Suprapubic skin (tissue), 4 donors: ENCODE measurements at regions not wholly inside any gene's neighbourhood (a gene's known extent, or its start where the extent isn't known, plus 50 kb on each side); places are given as distances from the start of the nearest gene placed in this dataset.

Experiments
- DNase-seq, 2 donors: peaks; one replicate each; pipeline ENCODE4 v3.0.0-alpha.2; 2019; ENCODE audit warnings: low spot score in 2 of 2
- H3K27ac ChIP-seq: fragments of 200-600 bp; sonication (generic); one replicate; pipeline ENCODE4 v1.5.1; 2019
- H3K27me3 ChIP-seq: fragments of 200-600 bp; sonication (generic); one replicate; pipeline ENCODE4 v1.5.1; 2019
- H3K36me3 ChIP-seq: fragments of 200-600 bp; sonication (generic); one replicate; pipeline ENCODE4 v1.5.1; 2019
- H3K4me1 ChIP-seq: fragments of 200-600 bp; sonication (generic); one replicate; pipeline ENCODE4 v1.5.1; 2019
- H3K4me3 ChIP-seq: fragments of 200-600 bp; sonication (generic); one replicate; pipeline ENCODE4 v1.5.1; 2019; ENCODE audit warnings: mild to moderate bottlenecking
- H3K9me3 ChIP-seq: fragments of 200-600 bp; sonication (generic); one replicate; pipeline ENCODE4 v1.5.1; 2019
- EP300 ChIP-seq: sonication (generic); formaldehyde crosslinking; IDR thresholded peaks from one replicate; pipeline ENCODE4 v1.6.1; 2017; ENCODE audit warnings: antibody characterized with exemption
- POLR2A ChIP-seq, 2 donors: fragments of 450-650 bp; IDR thresholded peaks; one replicate each; pipeline ENCODE4 v1.6.1; 2017; ENCODE audit warnings: antibody characterized with exemption in 2 of 2, mild to moderate bottlenecking in 2 of 2, moderate library complexity in 2 of 2
- POLR2AphosphoS5 ChIP-seq, 3 donors: sonication (generic); formaldehyde crosslinking; IDR thresholded peaks; one replicate each; pipeline ENCODE4 v1.6.1; 2017; ENCODE audit warnings: antibody characterized with exemption in 3 of 3
- WGBS: methylation state at CpG from one replicate; pipeline ENCODE4 v1.1.5; 2018; 5-methylcytosine and 5-hydroxymethylcytosine counted together
- TF ChIP-seq, protein P1 (sequence below), 2 donors: fragments of 200-600 bp in 1 of 2; fragments of 450-650 bp in 1 of 2; sonication (generic) in 1 of 2; IDR thresholded peaks; one replicate each; pipeline ENCODE4 v1.5.1; 2016 to 2019; ENCODE audit warnings: antibody characterized with exemption in 2 of 2, mild to moderate bottlenecking in 1 of 2, moderate library complexity in 1 of 2

DNA sequence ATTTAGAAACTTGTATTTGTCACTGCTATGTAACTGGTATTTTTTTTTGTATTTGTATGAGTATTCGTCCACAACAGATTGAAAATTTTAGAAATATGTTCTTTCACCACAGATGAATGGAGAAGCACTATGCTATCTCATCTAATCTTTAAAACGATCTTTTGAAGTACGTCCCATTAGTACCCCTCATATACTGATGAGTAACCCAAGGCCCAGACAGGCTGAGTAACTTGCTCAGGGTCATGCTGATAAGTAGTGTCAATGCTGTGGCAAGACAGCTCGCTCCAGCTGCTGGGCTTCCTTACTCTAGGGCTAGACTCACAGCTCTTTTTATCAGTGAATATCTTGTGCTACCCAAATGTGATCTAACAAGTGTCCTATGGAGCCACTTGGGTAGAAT lies 154.2 kb downstream of the SUCLA2 start:
- no peak for DNase-seq
- Histone ChIP-seq H3K4me1 (no peaks in the 10 kb centered on the region), H3K36me3 (no peaks in the 10 kb centered on the region), H3K27me3 (no peaks in the 10 kb centered on the region), H3K27ac (no peak overlapping the region), H3K9me3 (peaks cover 3% of the 10 kb centered on the region), H3K4me3 (no peak overlapping the region)
- 68% methylated on average over 4 of the region's 4 CpGs for WGBS
- TF ChIP-seq EP300 (no peak), POLR2AphosphoS5 (IDR thresholded peaks at IDR 0.05) (no peak), POLR2A (IDR thresholded peaks at IDR 0.05) (no peak)

DNA sequence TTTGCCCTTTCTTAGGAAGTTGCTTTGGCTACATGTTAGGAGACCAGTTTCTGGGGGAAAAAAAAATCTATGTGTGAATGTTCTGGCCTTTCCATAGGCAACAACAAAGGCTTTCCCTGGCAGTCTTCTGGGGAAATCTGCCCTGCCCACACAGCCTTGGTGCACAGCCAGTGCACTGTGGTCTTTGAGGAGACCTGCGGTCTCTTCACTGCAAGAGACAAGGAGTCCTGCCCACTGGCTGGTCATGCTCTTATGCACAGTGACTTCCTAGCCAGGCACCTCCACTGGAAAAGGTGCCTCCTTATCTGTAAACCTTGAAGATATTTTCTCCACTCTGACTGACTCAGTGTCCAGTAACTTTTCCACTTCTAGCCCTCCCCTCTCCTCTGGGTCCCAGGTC lies 155.1 kb downstream of the SUCLA2 start:
- peaks cover 3% of the 10 kb centered on the region for H3K9me3 ChIP-seq
- H3K4me1 ChIP-seq, result no peaks in the 10 kb centered on the region
- no peaks in the 10 kb centered on the region for H3K27me3 ChIP-seq
- H3K4me3 ChIP-seq, result no peak overlapping the region
- TF ChIP-seq POLR2A (IDR thresholded peaks at IDR 0.05) (no peak), POLR2AphosphoS5 (IDR thresholded peaks at IDR 0.05) (no peak), EP300 (no peak)
- TF ChIP-seq, protein P1, sequence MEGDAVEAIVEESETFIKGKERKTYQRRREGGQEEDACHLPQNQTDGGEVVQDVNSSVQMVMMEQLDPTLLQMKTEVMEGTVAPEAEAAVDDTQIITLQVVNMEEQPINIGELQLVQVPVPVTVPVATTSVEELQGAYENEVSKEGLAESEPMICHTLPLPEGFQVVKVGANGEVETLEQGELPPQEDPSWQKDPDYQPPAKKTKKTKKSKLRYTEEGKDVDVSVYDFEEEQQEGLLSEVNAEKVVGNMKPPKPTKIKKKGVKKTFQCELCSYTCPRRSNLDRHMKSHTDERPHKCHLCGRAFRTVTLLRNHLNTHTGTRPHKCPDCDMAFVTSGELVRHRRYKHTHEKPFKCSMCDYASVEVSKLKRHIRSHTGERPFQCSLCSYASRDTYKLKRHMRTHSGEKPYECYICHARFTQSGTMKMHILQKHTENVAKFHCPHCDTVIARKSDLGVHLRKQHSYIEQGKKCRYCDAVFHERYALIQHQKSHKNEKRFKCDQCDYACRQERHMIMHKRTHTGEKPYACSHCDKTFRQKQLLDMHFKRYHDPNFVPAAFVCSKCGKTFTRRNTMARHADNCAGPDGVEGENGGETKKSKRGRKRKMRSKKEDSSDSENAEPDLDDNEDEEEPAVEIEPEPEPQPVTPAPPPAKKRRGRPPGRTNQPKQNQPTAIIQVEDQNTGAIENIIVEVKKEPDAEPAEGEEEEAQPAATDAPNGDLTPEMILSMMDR (IDR thresholded peaks at IDR 0.05), result no peak
- DNase-seq, result no peak
- H3K36me3 ChIP-seq, result no peaks in the 10 kb centered on the region
- no peak overlapping the region for H3K27ac ChIP-seq
- WGBS, result 91% methylated on average over 1 of the region's 1 CpG

DNA sequence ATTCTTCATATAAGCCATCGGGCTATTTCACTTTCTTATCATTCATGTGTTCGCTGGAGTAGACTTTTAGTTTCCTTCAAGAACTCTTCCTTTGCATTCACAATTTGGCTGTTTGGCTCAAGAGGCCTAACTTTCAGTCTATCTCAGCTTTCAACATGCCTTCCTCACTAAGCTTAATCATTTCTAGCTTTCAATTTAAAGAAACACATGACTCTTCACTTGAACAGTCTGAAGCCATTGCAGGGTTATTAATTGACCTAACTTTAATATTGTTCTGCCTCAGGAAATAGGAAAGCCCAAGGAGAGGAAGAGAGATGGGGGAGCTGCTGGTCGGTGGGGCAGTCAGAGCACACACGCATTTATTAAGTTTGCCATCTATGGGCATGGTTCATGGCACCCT lies 158.1 kb downstream of the SUCLA2 start:
- 93% methylated on average over 4 of the region's 4 CpGs for WGBS
- Histone ChIP-seq H3K36me3 (no peaks in the 10 kb centered on the region), H3K4me1 (no peaks in the 10 kb centered on the region), H3K27ac (no peak overlapping the region), H3K27me3 (no peaks in the 10 kb centered on the region), H3K9me3 (peaks cover 3% of the 10 kb centered on the region), H3K4me3 (no peak overlapping the region)
- no peak for DNase-seq
- TF ChIP-seq EP300, result no peak
- TF ChIP-seq, protein P1 (IDR thresholded peaks at IDR 0.05), result no peak
- no peak for TF ChIP-seq POLR2A (IDR thresholded peaks at IDR 0.05)
- no peak for TF ChIP-seq POLR2AphosphoS5 (IDR thresholded peaks at IDR 0.05)

DNA sequence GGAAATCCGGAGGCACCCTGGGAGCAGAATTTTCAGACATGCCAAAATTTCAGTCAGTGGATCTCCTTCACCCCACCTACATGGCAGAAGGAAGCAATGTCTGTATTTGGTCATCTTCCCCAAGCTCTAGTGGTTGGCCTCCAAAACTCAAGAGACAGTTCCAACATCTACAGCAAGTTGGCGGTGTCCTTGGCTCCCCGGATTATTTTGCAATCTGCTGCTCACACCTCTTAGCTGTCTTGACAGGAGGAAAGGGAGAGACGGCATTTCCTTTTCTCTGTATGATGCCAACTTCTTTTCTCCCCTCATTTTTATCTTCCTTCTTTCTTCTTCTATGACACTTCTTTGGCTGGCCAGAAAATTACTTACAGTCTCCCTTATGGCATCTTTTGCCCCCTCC lies 159.9 kb downstream of the SUCLA2 start:
- WGBS, result 87% methylated on average over 4 of the region's 4 CpGs
- no peaks in the 10 kb centered on the region for H3K4me1 ChIP-seq
- DNase-seq, result no peak

DNA sequence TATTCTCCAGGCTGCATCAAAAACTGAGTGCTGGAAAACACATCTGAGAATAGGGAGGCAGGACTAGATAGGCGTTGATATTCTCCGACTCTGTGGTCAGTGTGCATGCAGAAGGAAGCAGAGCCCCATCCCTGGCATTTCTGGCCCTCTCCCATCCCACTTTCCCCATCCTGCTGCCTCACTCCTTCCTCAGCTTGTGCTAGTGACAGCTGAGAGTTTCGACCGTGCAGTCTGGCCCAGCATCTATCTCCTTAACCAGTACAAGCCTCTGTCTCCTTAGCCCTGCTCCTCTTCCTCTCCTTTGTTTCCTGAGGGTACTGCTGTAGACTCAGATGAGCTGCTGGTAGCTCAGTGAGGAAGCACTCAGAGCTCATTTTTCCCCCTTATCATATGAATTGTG lies 163.2 kb downstream of the SUCLA2 start:
- 76% methylated on average over 4 of the region's 4 CpGs for WGBS
- H3K9me3 ChIP-seq, result no peaks in the 10 kb centered on the region
- no peaks in the 10 kb centered on the region for H3K36me3 ChIP-seq
- H3K4me3 ChIP-seq, result no peak overlapping the region
- TF ChIP-seq POLR2A (IDR thresholded peaks at IDR 0.05) (no peak), POLR2AphosphoS5 (IDR thresholded peaks at IDR 0.05) (no peak), EP300 (no peak)
- TF ChIP-seq, protein P1 (IDR thresholded peaks at IDR 0.05), result no peak
- no peaks in the 10 kb centered on the region for H3K4me1 ChIP-seq
- no peaks in the 10 kb centered on the region for H3K27me3 ChIP-seq
- no peak for DNase-seq
- no peak overlapping the region for H3K27ac ChIP-seq

More for the DNA sequence above, 159.9 kb downstream of the SUCLA2 start:
- H3K9me3 ChIP-seq, result peaks cover 2% of the 10 kb centered on the region
- TF ChIP-seq POLR2A (IDR thresholded peaks at IDR 0.05), result no peak
- TF ChIP-seq EP300, result no peak
- no peak for TF ChIP-seq POLR2AphosphoS5 (IDR thresholded peaks at IDR 0.05)
- TF ChIP-seq, protein P1 (IDR thresholded peaks at IDR 0.05), result no peak
- H3K4me3 ChIP-seq, result no peak overlapping the region
- H3K27me3 ChIP-seq, result no peaks in the 10 kb centered on the region
- H3K27ac ChIP-seq, result no peak overlapping the region
- no peaks in the 10 kb centered on the region for H3K36me3 ChIP-seq
